Epithelial cell of prostate (primary cell): ENCODE measurements at regions not wholly inside any gene's neighbourhood (a gene's known extent, or its start where the extent isn't known, plus 50 kb on each side); places are given as distances from the start of the nearest gene placed in this dataset.

Experiments used
- DNase-seq: peaks from one replicate; pipeline ENCODE4 v3.0.0-alpha.2; 2011; ENCODE audit warnings: low read depth, low spot score
- H3K27ac ChIP-seq: fragments of 450-650 bp; 2 replicates; pipeline ENCODE4 v1.5.1; 2017; ENCODE audit warnings: mild to moderate bottlenecking

- H3K27ac ChIP-seq = no peak overlapping the region
- DNase-seq = no peak
These were observed 266.6 kb upstream of the CAMK1G start for GRCh38 chr1:209316929-209317328.

GRCh38 chr1:209318181-209319056 lies 265.1 kb upstream of the CAMK1G start:
- DNase-seq = no peak
- peak overlapping the region; percentile 47 for H3K27ac ChIP-seq

GRCh38 chr1:209319057-209319432 lies 264.5 kb upstream of the CAMK1G start:
- H3K27ac ChIP-seq = peak overlapping the region; percentile 47
- DNase-seq = no peak

GRCh38 chr1:209319549-209319948 lies 264.0 kb upstream of the CAMK1G start:
- no peak for DNase-seq
- peak overlapping the region; percentile 47 for H3K27ac ChIP-seq

GRCh38 chr1:209323743-209324142 lies 259.8 kb upstream of the CAMK1G start:
- H3K27ac ChIP-seq = peak overlapping the region; percentile 3
- peak; percentile 22 for DNase-seq

GRCh38 chr1:209324901-209325871 lies 258.3 kb upstream of the CAMK1G start:
- peak; percentile 24 for DNase-seq
- H3K27ac ChIP-seq = peak overlapping the region; percentile 39

- no peak for DNase-seq
- H3K27ac ChIP-seq = peak overlapping the region; percentile 39
These were observed 257.4 kb upstream of the CAMK1G start for GRCh38 chr1:209326076-209326475.

- no peak overlapping the region for H3K27ac ChIP-seq
- DNase-seq = no peak
These were observed 256.7 kb upstream of the CAMK1G start for GRCh38 chr1:209326831-209327230.

GRCh38 chr1:209328196-209328595 lies 255.3 kb upstream of the CAMK1G start:
- H3K27ac ChIP-seq = no peak overlapping the region
- DNase-seq = no peak

GRCh38 chr1:209335178-209335577 lies 248.3 kb upstream of the CAMK1G start:
- no peak for DNase-seq
- no peak overlapping the region for H3K27ac ChIP-seq

GRCh38 chr1:209341146-209341545 lies 242.4 kb upstream of the CAMK1G start:
- no peak for DNase-seq
- H3K27ac ChIP-seq = no peak overlapping the region

GRCh38 chr1:209341673-209342420 lies 241.7 kb upstream of the CAMK1G start:
- no peak for DNase-seq

GRCh38 chr1:209342441-209343175 lies 240.9 kb upstream of the CAMK1G start:
- H3K27ac ChIP-seq = no peak overlapping the region
- no peak for DNase-seq

More at GRCh38 chr1:209341673-209342420, 241.7 kb upstream of the CAMK1G start:
- H3K27ac ChIP-seq = no peak overlapping the region

- no peak overlapping the region for H3K27ac ChIP-seq
- no peak for DNase-seq
These were observed 240.0 kb upstream of the CAMK1G start for GRCh38 chr1:209343511-209343910.

GRCh38 chr1:209344156-209344555 lies 239.4 kb upstream of the CAMK1G start:
- no peak for DNase-seq
- no peak overlapping the region for H3K27ac ChIP-seq

- H3K27ac ChIP-seq = no peak overlapping the region
- DNase-seq = no peak
These were observed 233.9 kb upstream of the CAMK1G start for GRCh38 chr1:209349363-209350308.

- no peak for DNase-seq
- H3K27ac ChIP-seq = no peak overlapping the region
These were observed 230.5 kb upstream of the CAMK1G start for GRCh38 chr1:209353053-209353452.

GRCh38 chr1:209354111-209354839 lies 229.2 kb upstream of the CAMK1G start:
- peak; percentile 68 for DNase-seq
- H3K27ac ChIP-seq = peak overlapping the region; percentile 95
